ENCODE measurements at regions not wholly inside any gene's neighbourhood (a gene's known extent, or its start where the extent isn't known, plus 50 kb on each side); places are given as distances from the start of the nearest gene placed in this dataset.
"Not testable (repeated sequence)": the region's sequence is repeated elsewhere in the genome, so short reads cannot be mapped to it uniquely, and the experiment has no call there.

- no peak for DNase-seq (ENCODE audit: low read depth, low spot score)
- in situ Hi-C loops (cut with HindIII; ENCODE audit: low pct_unique_long_range_greater_than_20kb, low sequenced_read_pairs) = no loop called here
Observed at GRCh38 chr4:152072001-152072485, 311.2 kb upstream of the GATB start.

DNA sequence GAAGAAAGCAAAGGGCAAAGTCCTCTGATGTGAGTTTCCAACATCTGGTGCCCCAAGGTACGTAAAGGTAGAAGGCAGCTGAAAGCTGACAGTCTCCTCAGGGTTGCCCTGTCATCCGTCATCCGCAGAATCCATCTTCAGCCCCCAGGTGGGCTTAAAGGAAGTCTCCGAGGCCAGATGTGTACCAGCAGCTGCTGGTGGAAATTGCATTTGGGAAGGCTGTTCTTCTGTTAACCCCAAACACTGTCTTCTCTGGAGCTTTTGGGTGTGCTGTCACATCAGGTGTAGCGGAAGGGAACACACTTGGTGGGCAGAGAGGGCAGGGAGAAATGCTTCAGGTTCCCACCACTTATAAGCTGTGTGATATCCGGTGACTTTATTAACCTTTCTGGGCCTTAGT is 310.0 kb upstream of the GATB start:
- in situ Hi-C loops (cut with HindIII; ENCODE audit: low pct_unique_long_range_greater_than_20kb, low sequenced_read_pairs) = no loop called here

DNA sequence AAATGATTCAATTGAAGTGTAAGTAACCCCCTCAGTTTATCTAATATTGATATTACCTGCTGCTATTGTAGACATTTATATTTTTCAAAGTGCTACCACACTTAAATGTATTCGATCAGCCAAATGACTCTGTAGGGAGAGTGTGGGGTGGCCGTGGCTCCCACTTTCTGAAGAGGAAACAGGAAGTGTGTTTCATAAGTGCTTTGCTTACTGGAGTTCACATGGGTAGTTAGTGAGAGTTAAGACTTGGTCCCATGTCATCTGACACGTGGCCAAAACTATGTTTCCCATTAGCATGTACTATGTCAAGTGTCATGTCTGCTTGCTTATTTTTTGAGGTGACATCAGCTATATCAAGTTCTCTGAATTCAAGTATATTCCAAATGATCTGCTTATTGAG is 308.1 kb upstream of the GATB start:
- in situ Hi-C loops (cut with HindIII; ENCODE audit: low pct_unique_long_range_greater_than_20kb, low sequenced_read_pairs) = no loop called here
- DNase-seq (ENCODE audit: low read depth, low spot score) = no peak

More for the DNA sequence above, 310.0 kb upstream of the GATB start:
- DNase-seq (ENCODE audit: low read depth, low spot score) = no peak

DNA sequence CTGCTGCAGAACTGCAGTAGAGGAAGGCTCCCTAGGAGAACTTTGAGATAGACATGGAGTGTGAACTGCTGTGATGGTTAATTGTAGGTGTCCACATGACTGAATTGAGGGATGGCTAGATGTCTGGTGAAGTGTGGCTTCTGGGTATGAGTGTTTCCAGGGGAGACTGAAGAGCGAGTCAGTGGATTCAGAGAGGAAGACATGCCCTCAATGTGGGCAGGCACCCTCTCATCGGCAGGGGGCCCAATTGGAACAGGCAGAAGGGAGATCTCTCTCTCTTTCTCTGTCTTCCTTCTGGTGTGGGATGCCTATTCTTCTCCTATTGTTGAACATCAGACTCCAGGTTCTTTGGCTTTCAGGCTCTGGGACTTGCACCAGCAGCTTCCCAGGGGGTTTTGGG is 304.7 kb upstream of the GATB start:
- in situ Hi-C loops (cut with HindIII; ENCODE audit: low pct_unique_long_range_greater_than_20kb, low sequenced_read_pairs) = no loop called here
- DNase-seq (ENCODE audit: low read depth, low spot score) = peak; percentile 4

- no peak for DNase-seq (ENCODE audit: low read depth, low spot score)
- in situ Hi-C loops (cut with HindIII; ENCODE audit: low pct_unique_long_range_greater_than_20kb, low sequenced_read_pairs) = no loop called here
Observed at GRCh38 chr4:152064753-152065152, 303.9 kb upstream of the GATB start.

- in situ Hi-C loops (cut with HindIII; ENCODE audit: low pct_unique_long_range_greater_than_20kb, low sequenced_read_pairs) = no loop called here
- DNase-seq (ENCODE audit: low read depth, low spot score) = no peak
Observed at GRCh38 chr4:152064282-152064681, 303.5 kb upstream of the GATB start.

- no peak for DNase-seq (ENCODE audit: low read depth, low spot score)
- in situ Hi-C loops (cut with HindIII; ENCODE audit: low pct_unique_long_range_greater_than_20kb, low sequenced_read_pairs) = no loop called here
Observed at GRCh38 chr4:152063621-152064240, 302.9 kb upstream of the GATB start.

DNA sequence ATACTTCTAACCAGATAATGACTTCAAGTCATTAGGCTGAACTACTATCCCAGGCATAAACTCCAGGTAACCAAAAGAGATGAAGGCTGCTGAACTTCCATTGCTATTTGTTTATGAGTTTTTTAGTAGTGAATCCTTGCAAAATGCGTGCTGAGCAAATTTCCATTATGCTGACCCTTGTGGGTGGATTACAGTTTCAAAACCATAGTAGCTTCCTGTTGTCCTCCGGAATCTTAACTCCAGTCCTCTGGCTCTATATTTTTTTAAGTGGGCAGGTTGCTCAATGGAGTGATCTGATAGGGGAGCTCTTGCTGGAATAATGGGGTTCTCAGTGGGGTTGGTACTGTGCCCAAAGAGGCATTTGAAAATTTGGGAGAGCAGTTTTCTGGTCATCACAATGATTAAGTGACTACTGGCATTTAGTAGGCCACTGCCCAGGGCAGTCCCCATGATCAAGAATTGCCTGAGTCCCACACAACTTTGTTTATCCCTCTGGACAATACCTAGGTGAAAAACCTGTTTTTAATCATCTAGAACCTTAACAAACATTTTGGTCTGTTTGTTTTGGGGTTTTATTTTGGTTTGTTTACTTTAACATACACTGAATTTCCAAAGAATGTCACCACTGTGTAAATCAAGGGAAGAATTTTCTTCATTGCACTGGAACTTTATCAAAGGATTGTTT is 302.3 kb upstream of the GATB start:
- DNase-seq (ENCODE audit: low read depth, low spot score) = no peak
- in situ Hi-C loops (cut with HindIII; ENCODE audit: low pct_unique_long_range_greater_than_20kb, low sequenced_read_pairs) = no loop called here

GRCh38 chr4:152054731-152055130 is 293.9 kb upstream of the GATB start:
- in situ Hi-C loops (cut with HindIII; ENCODE audit: low pct_unique_long_range_greater_than_20kb, low sequenced_read_pairs) = no loop called here
- DNase-seq (ENCODE audit: low read depth, low spot score) = no peak

DNA sequence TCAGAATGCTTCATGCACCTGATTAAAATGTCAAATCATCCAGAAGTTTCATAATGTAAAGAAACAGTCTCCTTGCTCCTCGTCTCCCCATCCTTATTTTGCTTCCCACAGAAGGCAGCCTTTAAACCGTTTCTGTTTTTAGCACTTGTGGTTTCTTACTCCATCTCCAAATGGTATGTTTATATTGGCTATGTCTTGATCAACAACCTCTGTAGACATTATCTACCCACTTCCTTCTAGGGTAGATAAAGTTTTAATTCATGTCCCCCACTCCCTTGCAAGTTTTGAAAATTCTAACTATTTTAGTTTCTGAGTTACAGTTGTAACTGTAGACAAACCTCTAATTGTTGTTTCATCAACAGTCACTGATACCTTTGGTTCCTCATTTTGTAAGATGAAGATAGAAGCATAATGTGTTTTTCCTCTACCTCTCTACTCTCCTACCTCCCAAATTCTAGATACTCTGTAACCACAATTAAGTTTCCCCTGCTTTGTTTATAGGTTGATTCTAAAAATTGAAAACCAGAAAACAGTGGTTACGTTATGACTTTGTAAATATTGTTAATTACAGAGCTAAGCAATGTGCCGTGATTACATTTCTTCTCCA is 291.7 kb upstream of the GATB start:
- in situ Hi-C loops (cut with HindIII; ENCODE audit: low pct_unique_long_range_greater_than_20kb, low sequenced_read_pairs) = no loop called here
- no peak for DNase-seq (ENCODE audit: low read depth, low spot score)

GRCh38 chr4:152051332-152051731 is 290.5 kb upstream of the GATB start:
- in situ Hi-C loops (cut with HindIII; ENCODE audit: low pct_unique_long_range_greater_than_20kb, low sequenced_read_pairs); DNase-seq (ENCODE audit: low read depth, low spot score): not testable (repeated sequence)

- in situ Hi-C loops (cut with HindIII; ENCODE audit: low pct_unique_long_range_greater_than_20kb, low sequenced_read_pairs) = no loop called here
- no peak for DNase-seq (ENCODE audit: low read depth, low spot score)
Observed at GRCh38 chr4:152050106-152050505, 289.3 kb upstream of the GATB start.

DNA sequence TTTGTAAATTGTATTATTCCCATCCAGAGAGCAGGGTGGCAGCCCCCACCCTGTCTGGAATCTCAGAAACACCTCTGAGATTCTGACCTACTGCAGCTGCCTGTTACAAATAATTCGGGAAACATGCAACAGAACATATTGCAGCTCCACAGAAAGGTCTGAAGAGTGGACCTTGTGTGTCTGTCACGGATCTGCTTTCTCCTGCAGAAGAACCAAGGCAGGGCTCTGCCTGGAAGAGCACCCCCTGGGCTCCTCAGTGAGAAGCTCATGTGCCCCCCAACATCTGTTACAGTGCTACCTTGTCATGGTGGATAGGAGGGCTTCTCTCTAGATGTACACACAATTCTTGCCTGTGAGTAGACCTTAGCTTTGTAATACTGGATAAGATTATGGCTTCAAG is 286.6 kb upstream of the GATB start:
- no peak for DNase-seq (ENCODE audit: low read depth, low spot score)
- in situ Hi-C loops (cut with HindIII; ENCODE audit: low pct_unique_long_range_greater_than_20kb, low sequenced_read_pairs) = no loop called here

DNA sequence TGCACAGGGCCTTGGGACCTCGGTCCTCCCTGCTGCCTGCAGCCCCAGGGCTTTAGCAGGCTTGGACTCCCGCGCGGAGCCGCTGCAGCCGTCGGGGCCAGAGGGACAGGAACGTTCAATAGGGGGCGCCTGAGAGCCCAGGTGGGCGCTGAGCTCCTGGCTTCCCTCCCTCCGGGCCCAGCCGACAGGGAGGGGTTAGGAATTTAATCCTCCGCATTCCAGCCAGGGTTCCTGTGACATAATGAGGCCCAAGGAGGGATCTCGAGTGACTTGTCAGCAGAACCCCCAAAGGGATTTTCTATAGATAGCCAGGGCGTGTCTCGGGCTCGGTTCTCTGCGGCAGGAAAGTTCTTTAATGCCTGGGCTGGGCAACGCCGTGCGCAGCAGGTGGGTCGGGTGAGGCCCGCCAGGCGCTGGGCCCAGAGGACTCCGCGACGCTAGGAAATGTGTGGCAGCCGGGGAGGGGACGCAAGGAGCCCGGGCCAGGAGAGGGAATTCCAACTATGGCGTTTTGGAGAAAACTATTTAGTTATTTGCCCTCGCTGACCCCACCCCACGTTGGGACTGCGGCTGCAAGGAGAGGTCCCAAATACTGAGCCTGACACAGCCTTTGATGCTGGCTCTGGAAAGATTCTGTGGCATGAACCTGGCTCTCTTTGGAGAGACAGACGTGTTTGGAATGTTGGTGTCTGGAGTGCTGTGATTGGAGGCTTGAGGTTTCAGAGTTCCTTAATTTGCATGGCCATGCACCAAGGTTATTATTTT is 285.2 kb upstream of the GATB start:
- in situ Hi-C loops (cut with HindIII; ENCODE audit: low pct_unique_long_range_greater_than_20kb, low sequenced_read_pairs) = no loop called here
- no peak for DNase-seq (ENCODE audit: low read depth, low spot score)

GRCh38 chr4:152045449-152045806 is 284.6 kb upstream of the GATB start:
- no peak for DNase-seq (ENCODE audit: low read depth, low spot score)
- in situ Hi-C loops (cut with HindIII; ENCODE audit: low pct_unique_long_range_greater_than_20kb, low sequenced_read_pairs) = no loop called here

DNA sequence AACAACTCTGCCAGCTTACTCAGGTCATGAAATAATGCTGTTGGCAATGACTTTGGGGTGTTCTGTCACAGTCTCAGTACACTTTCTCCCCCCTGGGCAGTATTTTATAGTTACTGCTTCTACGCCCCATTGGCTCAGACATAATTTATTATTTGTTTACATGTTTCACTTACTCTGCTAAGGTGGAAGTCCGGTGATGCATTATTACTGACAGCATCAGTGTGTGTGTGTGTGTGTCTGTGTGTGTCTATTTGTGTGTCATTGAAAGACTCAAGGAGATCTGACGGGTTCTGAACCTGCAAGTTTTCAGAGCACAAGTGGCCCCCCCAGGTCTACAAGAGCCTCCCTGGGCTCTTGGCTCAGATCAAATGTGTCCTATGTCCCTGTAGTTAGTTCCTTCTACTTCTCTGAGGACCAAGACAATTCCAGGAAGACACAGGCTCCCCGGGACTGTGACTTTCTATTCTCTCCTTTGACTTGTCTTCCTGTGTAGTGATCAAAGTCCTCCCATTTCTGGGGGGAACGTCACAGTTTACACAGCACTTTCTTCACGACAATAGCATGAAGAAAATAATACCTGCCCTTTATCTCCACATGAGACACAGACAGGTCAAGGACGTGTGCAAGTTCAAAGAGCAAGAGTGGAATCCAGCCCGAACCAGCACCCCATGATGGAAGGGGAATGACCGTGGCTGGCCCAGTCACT is 283.7 kb upstream of the GATB start:
- in situ Hi-C loops (cut with HindIII; ENCODE audit: low pct_unique_long_range_greater_than_20kb, low sequenced_read_pairs) = no loop called here
- no peak for DNase-seq (ENCODE audit: low read depth, low spot score)

DNA sequence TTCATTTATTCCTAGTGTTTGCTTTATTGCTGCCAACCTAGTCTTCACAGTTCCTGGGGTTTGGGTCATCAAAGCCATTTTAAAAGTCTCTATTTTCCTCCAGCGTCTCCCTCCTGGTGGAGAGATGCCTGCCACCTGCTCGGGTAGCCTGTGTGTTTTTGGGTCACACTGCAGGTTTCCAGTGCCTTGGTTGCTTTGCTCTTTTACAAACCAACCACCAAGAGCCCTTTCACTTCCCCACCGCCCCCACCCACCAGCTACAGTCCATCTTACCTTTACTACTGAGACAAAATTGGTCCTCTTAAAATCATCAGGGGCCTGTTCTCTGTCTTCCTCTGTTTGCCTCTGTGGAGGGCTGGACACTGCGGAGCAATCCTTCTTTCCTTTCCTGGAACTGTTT is 280.5 kb upstream of the GATB start:
- in situ Hi-C loops (cut with HindIII; ENCODE audit: low pct_unique_long_range_greater_than_20kb, low sequenced_read_pairs) = no loop called here
- no peak for DNase-seq (ENCODE audit: low read depth, low spot score)

DNA sequence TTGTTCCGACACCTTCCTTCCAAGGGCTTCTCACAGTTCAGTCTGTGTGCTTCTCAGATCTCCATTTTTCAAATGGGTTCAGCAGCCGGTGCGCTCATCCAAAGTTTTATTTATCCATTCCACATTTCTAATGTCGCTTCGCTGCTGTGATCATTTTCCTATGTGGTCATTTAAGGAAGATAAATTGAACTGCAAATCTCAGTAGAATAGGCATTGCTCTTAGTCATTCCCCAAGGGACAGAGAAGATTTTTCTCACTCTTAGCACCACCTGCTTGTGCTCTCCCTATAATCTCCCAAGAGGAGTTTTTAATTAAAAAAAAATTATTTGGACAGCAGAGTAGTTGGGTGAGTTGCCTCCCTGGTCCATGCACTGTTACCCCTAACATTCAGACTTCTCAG is 278.9 kb upstream of the GATB start:
- in situ Hi-C loops (cut with HindIII; ENCODE audit: low pct_unique_long_range_greater_than_20kb, low sequenced_read_pairs) = no loop called here
- no peak for DNase-seq (ENCODE audit: low read depth, low spot score)
